ENCODE measurements at regions not wholly inside any gene's neighbourhood (a gene's known extent, or its start where the extent isn't known, plus 50 kb on each side); places are given as distances from the start of the nearest gene placed in this dataset.

- TF ChIP-seq POLR2AphosphoS5 (IDR thresholded peaks at IDR 0.05; ENCODE audit: low read depth, low read length): no peak
- TF ChIP-seq REST (IDR thresholded peaks at IDR 0.05; ENCODE audit: insufficient read depth in 1 of 2, low read depth in 2 of 2, low read length in 2 of 2): no peak
- TF ChIP-seq SIN3A (IDR thresholded peaks at IDR 0.05; ENCODE audit: borderline replicate concordance, insufficient read depth, low read length): no peak
These were observed 238.4 kb downstream of the NDUFA10 start for GRCh38 chr2:239786791-239787190.
